Esophagus squamous epithelium (tissue), 4 donors: ENCODE measurements at regions not wholly inside any gene's neighbourhood (a gene's known extent, or its start where the extent isn't known, plus 50 kb on each side); places are given as distances from the start of the nearest gene placed in this dataset.

ENCODE experiments used
- CTCF ChIP-seq, 6 experiments: fragments of 450-650 bp in 4 of 6; fragments of 200-600 bp in 2 of 6; sonication (generic) in 2 of 6; IDR thresholded peaks; one replicate each; pipeline ENCODE4 v1.5.1; 2016 to 2019; ENCODE audit warnings: antibody characterized with exemption in 6 of 6, mild to moderate bottlenecking in 4 of 6, moderate library complexity in 4 of 6
- POLR2A ChIP-seq, 4 donors: fragments of 450-650 bp; IDR thresholded peaks; one replicate each; pipeline ENCODE4 v1.6.1; 2017; ENCODE audit warnings: antibody characterized with exemption in 4 of 4, mild to moderate bottlenecking in 4 of 4, moderate library complexity in 3 of 4

DNA sequence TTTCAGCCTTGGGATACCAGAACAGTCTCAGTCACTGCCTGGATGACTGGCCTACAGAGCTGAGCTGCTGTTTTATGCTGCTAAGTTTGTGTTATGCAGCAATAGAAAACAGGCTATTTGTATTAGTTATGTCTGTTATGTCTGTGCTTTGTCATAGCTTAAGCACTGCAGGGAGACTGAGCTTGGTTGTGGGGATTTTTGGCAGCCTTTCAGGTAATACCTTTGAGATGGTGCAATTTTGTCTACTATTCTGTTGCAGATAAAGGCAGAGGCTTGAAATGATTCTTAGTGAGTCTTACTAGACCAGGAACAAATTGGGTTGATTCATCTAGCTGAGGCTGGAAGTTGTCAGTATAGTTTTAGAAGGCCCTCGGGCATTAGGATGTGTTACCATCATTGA, 201.3 kb upstream of the RBM19 start:
- TF ChIP-seq CTCF (IDR thresholded peaks at IDR 0.05) (no peak), POLR2A (IDR thresholded peaks at IDR 0.05) (no peak)
